Astrocyte (in vitro differentiated cells and primary cell): ENCODE measurements at regions not wholly inside any gene's neighbourhood (a gene's known extent, or its start where the extent isn't known, plus 50 kb on each side); places are given as distances from the start of the nearest gene placed in this dataset.

ENCODE experiments used
- DNase-seq: peaks from one replicate; pipeline ENCODE4 v3.0.0-alpha.2; 2010; ENCODE audit warnings: low read depth
- FAIRE-seq: peaks from 2 replicates; lab custom pipeline; 2011; peaks lifted over from hg19 to GRCh38; lab: Jason Lieb, UNC
- H2AFZ ChIP-seq: 2 replicates; pipeline ENCODE4 v1.6.0; 2012; ENCODE audit warnings: low read depth, low read length, inconsistent platforms
- H3K27ac ChIP-seq: 2 replicates; pipeline ENCODE4 v1.5.1; 2011; ENCODE audit warnings: low read depth, low read length, inconsistent platforms
- H3K27me3 ChIP-seq: 2 replicates; pipeline ENCODE4 v1.6.0; 2011; ENCODE audit warnings: low read length, inconsistent platforms; ENCODE audit not compliant: insufficient read depth
- H3K36me3 ChIP-seq: 2 replicates; pipeline ENCODE4 v1.5.1; 2011; ENCODE audit warnings: low read length, inconsistent platforms; ENCODE audit not compliant: insufficient read depth
- H3K4me1 ChIP-seq: 2 replicates; pipeline ENCODE4 v1.5.1; 2011; ENCODE audit warnings: low read length, inconsistent platforms; ENCODE audit not compliant: insufficient read depth
- H3K4me2 ChIP-seq: 2 replicates; pipeline ENCODE4 v1.6.0; 2012; ENCODE audit warnings: low read length, inconsistent platforms
- H3K4me3 ChIP-seq: 2 replicates; pipeline ENCODE4 v1.5.1; 2011; ENCODE audit warnings: low read depth, mild to moderate bottlenecking, low read length, inconsistent platforms; ENCODE audit not compliant: insufficient read depth
- H3K79me2 ChIP-seq: 2 replicates; pipeline ENCODE4 v1.6.0; 2012; ENCODE audit warnings: mild to moderate bottlenecking, low read length, inconsistent platforms; ENCODE audit not compliant: insufficient read depth
- H3K9ac ChIP-seq: 2 replicates; pipeline ENCODE4 v1.6.0; 2012; ENCODE audit warnings: mild to moderate bottlenecking, low read length, inconsistent platforms
- H3K9me3 ChIP-seq: 2 replicates; pipeline ENCODE4 v1.5.1; 2012; ENCODE audit warnings: low read depth, mild to moderate bottlenecking, low read length, inconsistent platforms; ENCODE audit not compliant: insufficient read depth
- H4K20me1 ChIP-seq: 2 replicates; pipeline ENCODE4 v1.6.0; 2012; ENCODE audit warnings: low read length, inconsistent platforms; ENCODE audit not compliant: insufficient read depth
- H3K27ac Mint-ChIP-seq: one replicate; pipeline ENCODE4 v1.8.0; 2021; ENCODE audit warnings: mild to moderate bottlenecking, mixed read lengths; ENCODE audit not compliant: unreplicated experiment
- H3K27me3 Mint-ChIP-seq: one replicate; pipeline ENCODE4 v1.8.0; 2021; ENCODE audit warnings: low read depth, mixed read lengths; ENCODE audit not compliant: unreplicated experiment
- H3K36me3 Mint-ChIP-seq: one replicate; pipeline ENCODE4 v1.8.0; 2021; ENCODE audit warnings: low read depth, mixed read lengths; ENCODE audit not compliant: unreplicated experiment
- H3K4me1 Mint-ChIP-seq: one replicate; pipeline ENCODE4 v1.8.0; 2021; ENCODE audit warnings: low read depth, mixed read lengths; ENCODE audit not compliant: unreplicated experiment
- H3K4me3 Mint-ChIP-seq: one replicate; pipeline ENCODE4 v1.8.0; 2021; ENCODE audit warnings: mild to moderate bottlenecking, moderate library complexity, mixed read lengths; ENCODE audit not compliant: unreplicated experiment
- H3K9me3 Mint-ChIP-seq: one replicate; pipeline ENCODE4 v1.8.0; 2021; ENCODE audit warnings: mild to moderate bottlenecking, mixed read lengths; ENCODE audit not compliant: unreplicated experiment
- EZH2 ChIP-seq: IDR thresholded peaks from 2 replicates; pipeline ENCODE4 v1.6.1; 2012; ENCODE audit warnings: mild to moderate bottlenecking, low read length, inconsistent platforms; ENCODE audit not compliant: insufficient read depth
- TF ChIP-seq, protein P1 (sequence below): IDR thresholded peaks from 2 replicates; pipeline ENCODE4 v1.5.1; 2011; ENCODE audit warnings: low read depth, mild to moderate bottlenecking, inconsistent platforms, low read length, moderate library complexity; ENCODE audit not compliant: insufficient read depth

DNA sequence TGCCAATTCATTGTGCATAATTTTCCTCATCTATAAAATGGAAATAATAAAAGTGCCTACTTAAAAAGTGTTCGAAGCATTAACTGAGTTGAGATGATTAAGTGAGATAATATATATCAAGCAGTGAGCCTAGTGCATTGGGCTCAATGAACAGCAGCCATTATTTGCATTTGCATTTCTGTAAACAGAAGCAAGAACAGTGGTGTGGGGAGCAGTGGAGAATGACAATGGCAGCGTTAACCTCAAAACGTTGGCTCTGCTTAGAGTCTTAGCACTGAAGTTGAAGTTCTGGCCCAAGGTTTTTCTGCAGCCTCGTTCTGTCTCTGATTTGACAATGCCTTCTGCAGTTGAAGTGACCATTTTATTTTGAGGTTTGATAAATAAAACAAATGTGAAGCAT is 466.3 kb upstream of the ONECUT1 start:
- Histone ChIP-seq H3K27ac (no peak overlapping the region), H3K9ac (no peak overlapping the region), H4K20me1 (no peaks in the 10 kb centered on the region), H3K4me1 (no peaks in the 10 kb centered on the region), H3K79me2 (no peaks in the 10 kb centered on the region), H3K27me3 (no peaks in the 10 kb centered on the region), H3K4me2 (no peak overlapping the region), H3K36me3 (no peaks in the 10 kb centered on the region), H3K4me3 (no peak overlapping the region), H2AFZ (no peak overlapping the region), H3K9me3 (no peaks in the 10 kb centered on the region)
- Mint-ChIP-seq H3K4me3 (no peak overlapping the region), H3K36me3 (no peaks in the 10 kb centered on the region), H3K27ac (no peak overlapping the region), H3K4me1 (no peaks in the 10 kb centered on the region), H3K9me3 (no peaks in the 10 kb centered on the region), H3K27me3 (peaks cover 4% of the 10 kb centered on the region)
- TF ChIP-seq EZH2: no peak
- TF ChIP-seq, protein P1, sequence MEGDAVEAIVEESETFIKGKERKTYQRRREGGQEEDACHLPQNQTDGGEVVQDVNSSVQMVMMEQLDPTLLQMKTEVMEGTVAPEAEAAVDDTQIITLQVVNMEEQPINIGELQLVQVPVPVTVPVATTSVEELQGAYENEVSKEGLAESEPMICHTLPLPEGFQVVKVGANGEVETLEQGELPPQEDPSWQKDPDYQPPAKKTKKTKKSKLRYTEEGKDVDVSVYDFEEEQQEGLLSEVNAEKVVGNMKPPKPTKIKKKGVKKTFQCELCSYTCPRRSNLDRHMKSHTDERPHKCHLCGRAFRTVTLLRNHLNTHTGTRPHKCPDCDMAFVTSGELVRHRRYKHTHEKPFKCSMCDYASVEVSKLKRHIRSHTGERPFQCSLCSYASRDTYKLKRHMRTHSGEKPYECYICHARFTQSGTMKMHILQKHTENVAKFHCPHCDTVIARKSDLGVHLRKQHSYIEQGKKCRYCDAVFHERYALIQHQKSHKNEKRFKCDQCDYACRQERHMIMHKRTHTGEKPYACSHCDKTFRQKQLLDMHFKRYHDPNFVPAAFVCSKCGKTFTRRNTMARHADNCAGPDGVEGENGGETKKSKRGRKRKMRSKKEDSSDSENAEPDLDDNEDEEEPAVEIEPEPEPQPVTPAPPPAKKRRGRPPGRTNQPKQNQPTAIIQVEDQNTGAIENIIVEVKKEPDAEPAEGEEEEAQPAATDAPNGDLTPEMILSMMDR: no peak
- no peak for DNase-seq
- no peak for FAIRE-seq

DNA sequence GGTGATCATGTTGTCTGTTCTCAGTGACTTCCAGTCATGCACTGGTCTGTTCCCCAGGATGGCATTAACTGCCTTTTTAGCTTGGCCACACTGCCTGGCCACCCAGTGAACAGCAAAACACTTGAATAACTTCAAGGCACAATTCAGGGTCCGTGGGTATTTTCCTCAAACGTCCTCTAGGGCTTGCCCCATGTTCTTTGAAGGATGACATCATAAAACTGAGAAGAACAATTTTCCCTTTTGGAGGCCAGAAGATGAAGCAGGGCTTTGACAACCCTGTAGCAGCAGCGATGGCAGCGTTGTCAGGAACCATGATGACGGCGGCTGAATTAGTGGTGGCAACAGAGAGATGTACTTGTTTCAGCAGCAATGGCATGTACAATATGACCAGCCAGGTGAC is 465.9 kb upstream of the ONECUT1 start:
- Histone ChIP-seq H3K36me3 (no peaks in the 10 kb centered on the region), H3K9me3 (no peaks in the 10 kb centered on the region), H4K20me1 (no peaks in the 10 kb centered on the region), H3K9ac (no peak overlapping the region), H3K4me1 (no peaks in the 10 kb centered on the region), H3K27ac (no peak overlapping the region), H3K4me3 (no peak overlapping the region), H3K27me3 (no peaks in the 10 kb centered on the region), H3K79me2 (no peaks in the 10 kb centered on the region), H3K4me2 (no peak overlapping the region), H2AFZ (no peak overlapping the region)
- H3K27me3 Mint-ChIP-seq: peaks cover 4% of the 10 kb centered on the region
- no peaks in the 10 kb centered on the region for H3K9me3 Mint-ChIP-seq
- DNase-seq: no peak
- no peaks in the 10 kb centered on the region for H3K36me3 Mint-ChIP-seq
- FAIRE-seq: no peak
- no peak overlapping the region for H3K27ac Mint-ChIP-seq
- no peak overlapping the region for H3K4me3 Mint-ChIP-seq
- no peaks in the 10 kb centered on the region for H3K4me1 Mint-ChIP-seq
- TF ChIP-seq EZH2: no peak
- TF ChIP-seq, protein P1: no peak

DNA sequence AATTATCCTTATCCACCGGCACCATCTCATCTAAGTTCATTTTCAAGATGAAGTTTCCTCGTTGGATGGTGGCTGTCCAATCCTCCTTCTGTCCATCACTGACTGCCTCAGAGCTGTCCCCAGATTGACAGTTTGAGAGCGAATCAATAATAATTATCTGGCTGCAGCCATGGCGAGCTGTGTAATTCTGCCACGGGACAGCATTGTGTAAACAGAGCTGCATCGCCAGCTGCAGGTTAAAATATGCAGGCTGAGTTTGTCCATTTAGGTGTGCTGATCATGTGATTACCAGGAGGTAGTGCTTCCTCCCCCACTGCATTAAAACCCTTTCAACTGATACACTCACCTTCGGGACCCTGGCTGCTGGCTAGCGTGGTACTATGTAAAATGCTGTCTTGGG is 461.9 kb upstream of the ONECUT1 start:
- DNase-seq: no peak
- Histone ChIP-seq H3K4me3 (no peak overlapping the region), H3K9ac (no peak overlapping the region), H3K36me3 (no peaks in the 10 kb centered on the region), H3K27me3 (no peaks in the 10 kb centered on the region), H2AFZ (no peak overlapping the region), H3K4me1 (no peaks in the 10 kb centered on the region), H3K9me3 (no peaks in the 10 kb centered on the region), H4K20me1 (no peaks in the 10 kb centered on the region), H3K4me2 (no peak overlapping the region), H3K79me2 (no peaks in the 10 kb centered on the region), H3K27ac (no peak overlapping the region)
- no peak overlapping the region for H3K27ac Mint-ChIP-seq
- H3K4me1 Mint-ChIP-seq: peaks cover 3% of the 10 kb centered on the region
- H3K9me3 Mint-ChIP-seq: no peaks in the 10 kb centered on the region
- no peak for FAIRE-seq
- TF ChIP-seq, protein P1: no peak
- TF ChIP-seq EZH2: no peak
- no peaks in the 10 kb centered on the region for H3K36me3 Mint-ChIP-seq
- no peaks in the 10 kb centered on the region for H3K27me3 Mint-ChIP-seq
- H3K4me3 Mint-ChIP-seq: no peak overlapping the region
